Osteoblast (primary cell): ENCODE measurements at regions not wholly inside any gene's neighbourhood (a gene's known extent, or its start where the extent isn't known, plus 50 kb on each side); places are given as distances from the start of the nearest gene placed in this dataset.
A peak's percentile ranks its signal among the peaks of the same experiment; 100 is the strongest.
"Not testable (repeated sequence)": the region's sequence is repeated elsewhere in the genome, so short reads cannot be mapped to it uniquely, and the experiment has no call there.

Experiments
- DNase-seq: peaks from one replicate; pipeline ENCODE4 v3.0.0; 2011; ENCODE audit warnings: low spot score, mixed read lengths; ENCODE audit not compliant: insufficient read length; ENCODE audit errors: missing footprints
- H2AFZ ChIP-seq: 2 replicates; pipeline ENCODE4 v1.6.0; 2011; ENCODE audit warnings: mild to moderate bottlenecking, low read length
- H3K27ac ChIP-seq: 2 replicates; pipeline ENCODE4 v1.5.1; 2011; ENCODE audit warnings: mild to moderate bottlenecking, low read depth, low read length, moderate library complexity
- H3K27me3 ChIP-seq: 2 replicates; pipeline ENCODE4 v1.6.0; 2012; ENCODE audit warnings: mild to moderate bottlenecking, control low read depth, inconsistent platforms, low read length, moderate library complexity; ENCODE audit not compliant: insufficient read depth
- H3K36me3 ChIP-seq: 2 replicates; pipeline ENCODE4 v1.5.1; 2011; ENCODE audit warnings: mild to moderate bottlenecking, low read length, control low read depth, moderate library complexity; ENCODE audit not compliant: insufficient read depth
- H3K4me1 ChIP-seq: 2 replicates; pipeline ENCODE4 v1.5.1; 2011; ENCODE audit warnings: mild to moderate bottlenecking, low read length, control low read depth, moderate library complexity; ENCODE audit not compliant: insufficient read depth
- H3K4me2 ChIP-seq: 2 replicates; pipeline ENCODE4 v1.6.0; 2011; ENCODE audit warnings: mild to moderate bottlenecking, low read length; ENCODE audit not compliant: insufficient read depth
- H3K4me3 ChIP-seq: fragments of 200-600 bp; sonication (generic); 3 replicates; pipeline ENCODE4 v1.5.1; 2012; ENCODE audit warnings: mild to moderate bottlenecking, low read length, inconsistent platforms; ENCODE audit not compliant: insufficient read depth
- H3K79me2 ChIP-seq: 2 replicates; pipeline ENCODE4 v1.6.0; 2012; ENCODE audit warnings: mild to moderate bottlenecking, low read length, control low read depth, inconsistent platforms; ENCODE audit not compliant: insufficient read depth
- H3K9me3 ChIP-seq: 2 replicates; pipeline ENCODE4 v1.5.1; 2011; ENCODE audit warnings: low read depth, low read length, control low read depth
- H4K20me1 ChIP-seq: 2 replicates; pipeline ENCODE4 v1.6.0; 2012; ENCODE audit warnings: mild to moderate bottlenecking, low read length, control low read depth; ENCODE audit not compliant: insufficient read depth
- TF ChIP-seq, protein P1 (sequence below): IDR thresholded peaks from 2 replicates; pipeline ENCODE4 v1.5.1; 2011; ENCODE audit warnings: mild to moderate bottlenecking, low read depth, low read length, moderate library complexity; ENCODE audit errors: extremely low read depth

DNA sequence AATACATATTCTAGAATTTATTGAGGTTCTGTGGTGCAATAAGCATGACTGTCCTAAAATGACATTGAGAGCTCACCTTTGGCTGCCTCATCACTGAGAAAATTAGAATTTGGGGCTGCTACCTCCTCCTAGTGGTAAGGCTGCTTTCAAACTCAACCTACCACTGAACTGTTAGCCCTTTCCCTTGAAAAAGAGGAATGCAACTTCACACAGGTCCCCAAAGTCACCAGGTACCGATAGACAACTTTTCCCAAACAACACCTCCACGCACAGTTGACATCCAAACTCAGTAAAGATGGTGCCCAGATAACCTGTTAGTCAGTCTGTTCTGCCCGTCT, 75.9 kb upstream of the SCIN start:
- Histone ChIP-seq H3K27ac (no peak overlapping the region), H3K79me2 (no peaks in the 10 kb centered on the region), H2AFZ (no peak overlapping the region), H3K9me3 (no peaks in the 10 kb centered on the region), H3K36me3 (no peaks in the 10 kb centered on the region), H3K4me1 (no peaks in the 10 kb centered on the region), H3K4me3 (no peak overlapping the region), H3K27me3 (no peaks in the 10 kb centered on the region), H4K20me1 (no peaks in the 10 kb centered on the region), H3K4me2 (no peak overlapping the region)
- DNase-seq: no peak
- TF ChIP-seq, protein P1, sequence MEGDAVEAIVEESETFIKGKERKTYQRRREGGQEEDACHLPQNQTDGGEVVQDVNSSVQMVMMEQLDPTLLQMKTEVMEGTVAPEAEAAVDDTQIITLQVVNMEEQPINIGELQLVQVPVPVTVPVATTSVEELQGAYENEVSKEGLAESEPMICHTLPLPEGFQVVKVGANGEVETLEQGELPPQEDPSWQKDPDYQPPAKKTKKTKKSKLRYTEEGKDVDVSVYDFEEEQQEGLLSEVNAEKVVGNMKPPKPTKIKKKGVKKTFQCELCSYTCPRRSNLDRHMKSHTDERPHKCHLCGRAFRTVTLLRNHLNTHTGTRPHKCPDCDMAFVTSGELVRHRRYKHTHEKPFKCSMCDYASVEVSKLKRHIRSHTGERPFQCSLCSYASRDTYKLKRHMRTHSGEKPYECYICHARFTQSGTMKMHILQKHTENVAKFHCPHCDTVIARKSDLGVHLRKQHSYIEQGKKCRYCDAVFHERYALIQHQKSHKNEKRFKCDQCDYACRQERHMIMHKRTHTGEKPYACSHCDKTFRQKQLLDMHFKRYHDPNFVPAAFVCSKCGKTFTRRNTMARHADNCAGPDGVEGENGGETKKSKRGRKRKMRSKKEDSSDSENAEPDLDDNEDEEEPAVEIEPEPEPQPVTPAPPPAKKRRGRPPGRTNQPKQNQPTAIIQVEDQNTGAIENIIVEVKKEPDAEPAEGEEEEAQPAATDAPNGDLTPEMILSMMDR: no peak

DNA sequence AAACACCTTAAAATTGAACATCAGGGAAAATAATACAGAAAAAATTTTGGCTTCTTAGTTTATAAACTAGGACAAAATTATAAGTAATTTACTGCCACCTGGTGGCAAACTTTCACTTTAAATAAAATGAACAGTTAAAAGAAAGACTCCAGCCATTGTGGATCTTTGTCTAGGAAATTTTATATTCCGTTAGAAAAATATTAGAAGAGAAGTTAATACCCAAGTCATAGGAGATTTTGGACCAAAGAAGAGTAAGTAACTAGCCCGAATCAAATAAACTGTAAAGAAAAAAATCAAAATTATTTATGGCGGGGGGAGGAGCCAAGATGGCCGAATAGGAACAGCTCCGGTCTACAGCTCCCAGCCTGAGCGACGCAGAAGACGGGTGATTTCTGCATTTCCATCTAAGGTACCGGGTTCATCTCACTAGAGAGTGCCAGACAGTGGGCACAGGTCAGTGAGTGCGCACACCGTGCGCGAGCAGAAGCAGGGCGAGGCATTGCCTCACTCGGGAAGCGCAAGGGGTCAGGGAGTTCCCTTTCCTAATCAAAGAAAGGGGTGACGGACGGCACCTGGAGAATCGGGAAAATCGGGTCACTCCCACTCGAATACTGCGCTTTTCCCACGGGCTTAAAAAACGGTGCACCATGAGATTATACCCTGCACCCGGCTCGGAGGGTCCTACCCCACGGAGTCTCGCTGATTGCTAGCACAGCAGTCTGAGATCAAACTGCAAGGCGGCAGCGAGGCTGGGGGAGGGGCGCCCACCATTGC, 73.4 kb upstream of the SCIN start:
- H3K36me3 ChIP-seq, H3K27ac ChIP-seq, H3K27me3 ChIP-seq, H4K20me1 ChIP-seq, H3K4me3 ChIP-seq, H3K79me2 ChIP-seq, H3K4me1 ChIP-seq, H3K9me3 ChIP-seq: not testable (repeated sequence)
- TF ChIP-seq, protein P1: peak; percentile 44
- DNase-seq: peak; percentile 71
- peak overlapping the region; percentile 40 for H3K4me2 ChIP-seq
- peak overlapping the region; percentile 59 for H2AFZ ChIP-seq

DNA sequence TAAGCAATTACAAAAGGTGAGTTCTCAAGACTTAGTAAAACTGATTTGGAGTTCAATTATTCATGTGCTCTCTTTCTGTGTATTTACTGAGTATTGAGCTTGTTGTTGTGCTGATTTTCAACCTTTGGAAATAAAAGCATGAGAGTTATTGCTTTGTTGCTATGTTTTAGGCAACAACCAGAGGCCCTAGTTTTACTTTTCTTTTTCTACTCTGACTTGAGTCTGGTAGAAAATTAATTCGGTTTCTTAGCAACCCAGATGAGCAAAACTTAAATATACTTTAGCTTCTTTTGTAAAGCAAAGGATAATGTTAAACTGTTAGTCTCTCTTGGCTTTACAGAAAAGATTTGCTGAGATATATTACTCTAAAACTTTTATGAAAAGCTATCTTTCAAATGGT, 66.4 kb upstream of the SCIN start:
- no peaks in the 10 kb centered on the region for H3K36me3 ChIP-seq
- no peaks in the 10 kb centered on the region for H3K4me1 ChIP-seq
- no peaks in the 10 kb centered on the region for H3K27me3 ChIP-seq
- no peak overlapping the region for H3K4me2 ChIP-seq
- H2AFZ ChIP-seq: no peak overlapping the region
- no peak overlapping the region for H3K4me3 ChIP-seq
- no peaks in the 10 kb centered on the region for H3K9me3 ChIP-seq
- no peak for DNase-seq
- no peak overlapping the region for H3K27ac ChIP-seq
- H4K20me1 ChIP-seq: no peaks in the 10 kb centered on the region
- H3K79me2 ChIP-seq: no peaks in the 10 kb centered on the region
- TF ChIP-seq, protein P1: no peak

DNA sequence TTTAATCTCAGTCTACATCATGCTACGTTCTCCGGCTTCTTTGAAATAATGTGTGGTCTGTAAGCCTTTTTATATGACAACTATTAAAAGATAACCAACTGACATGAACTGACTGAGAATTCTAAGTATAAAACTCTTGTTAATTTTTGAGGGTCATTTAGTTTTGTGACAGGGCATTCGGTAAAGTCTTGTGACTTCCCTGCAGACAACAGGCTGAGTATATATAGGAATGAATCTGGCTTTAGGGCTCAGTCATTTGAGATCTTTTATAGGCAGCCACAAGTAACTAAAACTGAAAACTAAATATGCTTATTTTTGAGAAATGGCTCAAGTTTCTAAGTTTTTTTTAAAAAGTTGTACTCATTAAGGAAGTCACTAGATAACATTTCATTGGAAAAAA, 62.5 kb upstream of the SCIN start:
- no peaks in the 10 kb centered on the region for H3K27me3 ChIP-seq
- H3K4me1 ChIP-seq: no peaks in the 10 kb centered on the region
- H3K4me2 ChIP-seq: no peak overlapping the region
- no peaks in the 10 kb centered on the region for H3K9me3 ChIP-seq
- TF ChIP-seq, protein P1: no peak
- no peaks in the 10 kb centered on the region for H3K79me2 ChIP-seq
- no peak overlapping the region for H3K27ac ChIP-seq
- H3K4me3 ChIP-seq: no peak overlapping the region
- DNase-seq: no peak
- H4K20me1 ChIP-seq: no peaks in the 10 kb centered on the region
- H2AFZ ChIP-seq: no peak overlapping the region
- H3K36me3 ChIP-seq: no peaks in the 10 kb centered on the region
